ENCODE measurements at regions not wholly inside any gene's neighbourhood (a gene's known extent, or its start where the extent isn't known, plus 50 kb on each side); places are given as distances from the start of the nearest gene placed in this dataset.

DNA sequence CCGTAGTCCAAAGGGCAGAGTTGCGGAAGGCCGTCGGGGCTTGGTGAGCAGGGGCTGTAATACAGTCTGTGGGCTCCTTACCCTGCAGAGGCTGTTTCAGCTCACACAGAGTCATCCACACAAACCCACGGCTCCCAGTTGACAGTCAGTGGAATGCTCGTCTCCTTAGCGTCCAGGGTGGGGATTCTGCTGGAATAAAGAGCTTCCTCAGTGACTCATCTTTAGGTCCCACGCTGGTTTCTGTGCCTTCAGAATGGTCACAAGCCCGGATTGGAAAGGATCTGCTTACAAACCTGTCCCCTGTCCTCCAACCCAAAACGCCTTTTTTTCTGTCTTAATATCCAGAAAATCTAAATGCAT lies 201.3 kb upstream of the TPM1 start:
- DNase-seq (ENCODE audit: low spot score): no peak

GRCh38 chr15:62841891-62842559 lies 200.5 kb upstream of the TPM1 start:
- DNase-seq (ENCODE audit: low spot score): no peak
- TF ChIP-seq, protein P1, sequence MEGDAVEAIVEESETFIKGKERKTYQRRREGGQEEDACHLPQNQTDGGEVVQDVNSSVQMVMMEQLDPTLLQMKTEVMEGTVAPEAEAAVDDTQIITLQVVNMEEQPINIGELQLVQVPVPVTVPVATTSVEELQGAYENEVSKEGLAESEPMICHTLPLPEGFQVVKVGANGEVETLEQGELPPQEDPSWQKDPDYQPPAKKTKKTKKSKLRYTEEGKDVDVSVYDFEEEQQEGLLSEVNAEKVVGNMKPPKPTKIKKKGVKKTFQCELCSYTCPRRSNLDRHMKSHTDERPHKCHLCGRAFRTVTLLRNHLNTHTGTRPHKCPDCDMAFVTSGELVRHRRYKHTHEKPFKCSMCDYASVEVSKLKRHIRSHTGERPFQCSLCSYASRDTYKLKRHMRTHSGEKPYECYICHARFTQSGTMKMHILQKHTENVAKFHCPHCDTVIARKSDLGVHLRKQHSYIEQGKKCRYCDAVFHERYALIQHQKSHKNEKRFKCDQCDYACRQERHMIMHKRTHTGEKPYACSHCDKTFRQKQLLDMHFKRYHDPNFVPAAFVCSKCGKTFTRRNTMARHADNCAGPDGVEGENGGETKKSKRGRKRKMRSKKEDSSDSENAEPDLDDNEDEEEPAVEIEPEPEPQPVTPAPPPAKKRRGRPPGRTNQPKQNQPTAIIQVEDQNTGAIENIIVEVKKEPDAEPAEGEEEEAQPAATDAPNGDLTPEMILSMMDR (IDR thresholded peaks at IDR 0.05; ENCODE audit: extremely low read depth, missing control alignments): no peak

More for the DNA sequence above, 201.3 kb upstream of the TPM1 start:
- TF ChIP-seq, protein P1 (IDR thresholded peaks at IDR 0.05; ENCODE audit: extremely low read depth, missing control alignments): no peak

DNA sequence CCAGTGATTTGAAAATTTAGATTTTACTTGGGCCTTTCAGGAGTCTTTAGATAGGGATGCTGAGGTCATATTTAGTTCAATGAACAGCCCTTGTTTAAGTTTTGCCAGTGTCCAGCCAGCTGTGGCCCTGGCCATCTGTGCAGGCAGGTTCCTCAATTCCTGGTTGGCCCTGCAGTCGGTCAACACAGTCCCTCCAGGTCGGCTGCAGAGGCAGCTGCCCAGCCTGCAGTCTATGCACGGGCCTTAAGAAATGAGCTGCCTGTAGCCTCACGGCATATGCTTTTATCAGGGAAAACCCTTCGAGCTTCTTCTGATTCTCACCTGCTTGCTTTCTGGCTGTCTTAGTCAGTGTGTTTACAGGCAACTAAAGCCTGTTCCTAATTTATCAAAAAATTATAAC lies 199.2 kb upstream of the TPM1 start:
- TF ChIP-seq, protein P1 (IDR thresholded peaks at IDR 0.05; ENCODE audit: extremely low read depth, missing control alignments): no peak
- no peak for DNase-seq (ENCODE audit: low spot score)

- no peak for DNase-seq (ENCODE audit: low spot score)
- TF ChIP-seq, protein P1 (IDR thresholded peaks at IDR 0.05; ENCODE audit: extremely low read depth, missing control alignments): no peak
Measured at GRCh38 chr15:62844564-62845240, 197.8 kb upstream of the TPM1 start.

DNA sequence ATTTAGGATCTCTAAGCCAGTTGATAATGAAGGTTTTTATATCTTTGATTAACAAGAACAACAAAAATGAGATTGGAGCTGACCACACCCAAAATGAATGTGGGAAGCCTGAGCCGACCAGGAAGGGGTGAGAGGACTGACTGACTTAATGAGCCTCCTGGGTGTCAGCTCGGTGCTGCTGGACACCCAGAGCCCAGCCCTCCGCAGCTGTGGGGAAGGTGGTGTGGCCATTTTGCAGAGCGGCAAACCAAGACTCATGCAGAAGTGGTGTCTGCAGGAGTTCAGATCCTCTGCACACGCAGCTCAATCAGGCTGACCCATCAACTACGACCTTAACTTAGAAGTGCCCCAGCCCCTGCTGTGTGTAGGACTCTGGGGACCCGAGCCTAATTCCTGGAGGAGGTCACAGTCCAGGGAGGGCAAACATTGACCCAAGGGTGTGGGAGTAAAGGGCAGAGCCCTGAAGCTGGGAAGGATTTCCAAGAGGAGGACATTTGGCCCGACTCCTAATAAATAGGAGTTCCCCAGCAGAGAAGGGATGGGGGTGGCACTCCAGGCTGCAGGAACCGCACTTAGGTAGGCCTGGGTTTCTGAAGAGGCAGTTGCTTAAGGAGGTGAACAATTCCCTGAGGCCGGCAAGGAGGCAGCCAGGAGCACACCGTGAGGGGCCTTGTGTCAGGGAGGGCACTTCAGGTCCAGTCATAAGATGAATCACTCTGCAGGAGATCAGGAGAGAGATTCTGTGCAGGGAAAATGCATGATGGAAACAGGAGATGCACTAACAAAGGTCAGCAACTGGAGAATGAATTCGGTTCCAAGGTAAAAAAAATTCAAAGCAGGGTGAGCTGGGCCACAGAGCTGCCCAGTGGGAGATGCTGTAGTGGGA lies 197.1 kb upstream of the TPM1 start:
- TF ChIP-seq, protein P1 (IDR thresholded peaks at IDR 0.05; ENCODE audit: extremely low read depth, missing control alignments): no peak

DNA sequence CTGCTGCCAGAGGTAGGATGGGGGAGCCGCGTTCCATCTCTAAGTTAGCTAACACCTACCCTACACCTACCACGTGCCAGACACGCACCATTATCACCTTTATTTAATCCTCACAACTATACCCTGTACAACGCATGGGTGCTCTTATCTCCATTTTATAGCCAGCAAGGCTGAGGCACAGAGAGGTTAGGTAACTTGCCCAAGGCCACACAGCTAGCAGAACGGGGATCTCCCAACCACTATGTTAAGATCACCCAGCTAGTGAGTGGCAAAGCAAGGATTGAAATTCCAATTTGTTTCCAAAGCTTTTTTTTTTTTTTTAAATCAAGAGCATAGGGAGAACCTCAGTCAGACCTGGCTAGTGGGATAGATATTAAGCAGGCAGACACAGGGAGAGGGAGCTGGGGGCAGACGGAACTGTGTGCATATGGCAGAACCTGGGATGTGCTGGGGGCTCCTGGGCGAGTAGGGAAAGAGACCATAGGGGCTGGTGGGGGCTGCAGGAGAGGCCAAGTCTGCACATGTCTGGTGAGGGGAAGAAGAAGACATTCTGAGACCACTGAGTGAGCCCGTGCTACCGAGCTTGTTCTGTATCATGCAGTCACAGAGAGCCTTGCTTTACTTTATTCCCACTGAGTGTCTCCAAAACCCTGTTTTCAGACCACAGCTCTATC lies 196.3 kb upstream of the TPM1 start:
- TF ChIP-seq, protein P1 (IDR thresholded peaks at IDR 0.05; ENCODE audit: extremely low read depth, missing control alignments): no peak
- no peak for DNase-seq (ENCODE audit: low spot score)

More for the DNA sequence above, 197.1 kb upstream of the TPM1 start:
- no peak for DNase-seq (ENCODE audit: low spot score)
